HEK293 (cell line): ENCODE measurements at regions not wholly inside any gene's neighbourhood (a gene's known extent, or its start where the extent isn't known, plus 50 kb on each side); places are given as distances from the start of the nearest gene placed in this dataset.

Experiments
- ATF2 ChIP-seq: fragments of 450-650 bp; formaldehyde crosslinking; IDR thresholded peaks from 2 replicates; pipeline ENCODE4 v1.5.1; 2016; ENCODE audit warnings: missing biosample characterization, missing genetic modification characterization, low read depth
- CTCF ChIP-seq: fragments of 450-650 bp; formaldehyde crosslinking; IDR thresholded peaks from 2 replicates; pipeline ENCODE4 v1.5.1; 2016; ENCODE audit warnings: missing biosample characterization, missing genetic modification characterization

GRCh38 chr6:163779727-163780284 lies 365.3 kb downstream of the QKI start:
- TF ChIP-seq CTCF (tag by site-specific recombination) (no peak), ATF2 (tag by site-specific recombination) (no peak)
